Endothelial cell (in vitro differentiated cells): ENCODE measurements at regions not wholly inside any gene's neighbourhood (a gene's known extent, or its start where the extent isn't known, plus 50 kb on each side); places are given as distances from the start of the nearest gene placed in this dataset.

Source experiments
- DNase-seq: peaks from one replicate; pipeline ENCODE4 v3.0.0; 2021; ENCODE audit warnings: low spot score
- H3K27ac Mint-ChIP-seq: one replicate; pipeline ENCODE4 v1.8.0; 2021; ENCODE audit warnings: mixed read lengths, inconsistent platforms; ENCODE audit not compliant: unreplicated experiment
- H3K27me3 Mint-ChIP-seq: one replicate; pipeline ENCODE4 v1.8.0; 2021; ENCODE audit warnings: mild to moderate bottlenecking, moderate library complexity, mixed read lengths, inconsistent platforms; ENCODE audit not compliant: unreplicated experiment
- H3K36me3 Mint-ChIP-seq: one replicate; pipeline ENCODE4 v1.8.0; 2021; ENCODE audit warnings: mild to moderate bottlenecking, low read depth, mixed read lengths, inconsistent platforms; ENCODE audit not compliant: unreplicated experiment
- H3K4me1 Mint-ChIP-seq: one replicate; pipeline ENCODE4 v1.8.0; 2021; ENCODE audit warnings: mild to moderate bottlenecking, mixed read lengths, inconsistent platforms; ENCODE audit not compliant: unreplicated experiment
- H3K4me3 Mint-ChIP-seq: one replicate; pipeline ENCODE4 v1.8.0; 2021; ENCODE audit warnings: mild to moderate bottlenecking, mixed read lengths, inconsistent platforms; ENCODE audit not compliant: unreplicated experiment
- H3K9me3 Mint-ChIP-seq: one replicate; pipeline ENCODE4 v1.8.0; 2021; ENCODE audit warnings: mixed read lengths, inconsistent platforms; ENCODE audit not compliant: unreplicated experiment
- TF ChIP-seq, protein P1 (sequence below): fragments of 200-600 bp; sonication (generic); IDR thresholded peaks from one replicate; pipeline ENCODE4 v1.5.0; 2021; ENCODE audit warnings: antibody characterized with exemption; ENCODE audit not compliant: unreplicated experiment

- Mint-ChIP-seq H3K27me3 (no peaks in the 10 kb centered on the region), H3K4me3 (no peak overlapping the region), H3K36me3 (no peaks in the 10 kb centered on the region), H3K4me1 (peaks cover 16% of the 10 kb centered on the region), H3K9me3 (no peaks in the 10 kb centered on the region), H3K27ac (no peak overlapping the region)
- TF ChIP-seq, protein P1, sequence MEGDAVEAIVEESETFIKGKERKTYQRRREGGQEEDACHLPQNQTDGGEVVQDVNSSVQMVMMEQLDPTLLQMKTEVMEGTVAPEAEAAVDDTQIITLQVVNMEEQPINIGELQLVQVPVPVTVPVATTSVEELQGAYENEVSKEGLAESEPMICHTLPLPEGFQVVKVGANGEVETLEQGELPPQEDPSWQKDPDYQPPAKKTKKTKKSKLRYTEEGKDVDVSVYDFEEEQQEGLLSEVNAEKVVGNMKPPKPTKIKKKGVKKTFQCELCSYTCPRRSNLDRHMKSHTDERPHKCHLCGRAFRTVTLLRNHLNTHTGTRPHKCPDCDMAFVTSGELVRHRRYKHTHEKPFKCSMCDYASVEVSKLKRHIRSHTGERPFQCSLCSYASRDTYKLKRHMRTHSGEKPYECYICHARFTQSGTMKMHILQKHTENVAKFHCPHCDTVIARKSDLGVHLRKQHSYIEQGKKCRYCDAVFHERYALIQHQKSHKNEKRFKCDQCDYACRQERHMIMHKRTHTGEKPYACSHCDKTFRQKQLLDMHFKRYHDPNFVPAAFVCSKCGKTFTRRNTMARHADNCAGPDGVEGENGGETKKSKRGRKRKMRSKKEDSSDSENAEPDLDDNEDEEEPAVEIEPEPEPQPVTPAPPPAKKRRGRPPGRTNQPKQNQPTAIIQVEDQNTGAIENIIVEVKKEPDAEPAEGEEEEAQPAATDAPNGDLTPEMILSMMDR: no peak
- DNase-seq: no peak
Measured at GRCh38 chr2:7448578-7449264, 531.5 kb downstream of the RNF144A start.

DNA sequence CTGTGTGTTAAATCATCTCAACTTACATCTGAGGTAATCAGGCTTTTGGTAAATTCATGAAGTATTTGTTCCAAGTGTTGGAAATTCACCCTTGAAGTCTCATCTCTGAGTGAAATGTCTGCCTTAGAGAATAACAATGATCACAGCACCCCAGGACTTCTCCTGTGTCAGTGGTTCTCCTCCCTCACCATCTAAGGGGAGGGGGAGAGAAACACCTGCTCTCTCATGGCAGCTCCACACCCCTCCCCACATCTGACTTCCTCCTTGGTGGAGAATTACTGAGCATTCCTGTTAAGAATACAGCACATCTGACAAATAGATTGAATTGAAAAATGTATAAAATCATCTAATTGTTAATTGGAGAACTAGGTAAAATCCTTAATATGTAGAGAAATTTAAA is 532.1 kb downstream of the RNF144A start:
- Mint-ChIP-seq H3K9me3 (no peaks in the 10 kb centered on the region), H3K36me3 (no peaks in the 10 kb centered on the region), H3K27ac (no peak overlapping the region), H3K4me1 (peaks cover 16% of the 10 kb centered on the region), H3K27me3 (no peaks in the 10 kb centered on the region), H3K4me3 (no peak overlapping the region)
- TF ChIP-seq, protein P1: no peak
- DNase-seq: no peak

DNA sequence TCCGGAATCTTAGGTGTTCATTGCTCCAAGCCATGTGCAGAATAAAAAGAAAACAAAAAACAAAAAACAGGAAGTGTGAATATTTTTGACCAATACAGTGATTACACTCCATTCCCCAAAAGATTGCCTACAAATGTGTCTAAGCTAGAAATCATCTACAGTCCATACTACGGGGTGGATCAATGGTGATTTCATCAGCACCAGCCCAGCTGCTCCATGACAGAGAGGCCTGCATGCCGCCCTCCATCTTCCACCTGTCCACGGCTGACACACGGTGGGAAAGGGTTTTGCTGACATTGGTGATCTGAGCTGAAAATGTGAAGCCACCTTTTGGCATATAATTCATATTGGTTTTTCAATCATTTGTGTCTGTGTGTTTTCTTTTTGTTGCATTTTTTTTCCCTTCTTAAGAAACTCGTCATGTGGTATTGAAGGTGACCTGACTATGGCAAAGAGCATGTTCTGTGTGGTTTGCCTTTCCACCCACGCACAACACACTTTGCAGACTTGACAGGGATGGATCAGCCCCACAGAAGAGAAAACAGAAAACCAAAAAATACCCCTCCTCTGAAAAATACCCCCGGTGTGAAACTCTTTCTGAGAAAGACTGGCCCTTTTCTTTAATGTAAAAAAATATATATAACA is 533.1 kb downstream of the RNF144A start:
- no peaks in the 10 kb centered on the region for H3K27me3 Mint-ChIP-seq
- H3K4me3 Mint-ChIP-seq: no peak overlapping the region
- no peak for DNase-seq
- TF ChIP-seq, protein P1: no peak
- no peaks in the 10 kb centered on the region for H3K36me3 Mint-ChIP-seq
- H3K27ac Mint-ChIP-seq: no peak overlapping the region
- H3K4me1 Mint-ChIP-seq: peaks cover 16% of the 10 kb centered on the region
- no peaks in the 10 kb centered on the region for H3K9me3 Mint-ChIP-seq

DNA sequence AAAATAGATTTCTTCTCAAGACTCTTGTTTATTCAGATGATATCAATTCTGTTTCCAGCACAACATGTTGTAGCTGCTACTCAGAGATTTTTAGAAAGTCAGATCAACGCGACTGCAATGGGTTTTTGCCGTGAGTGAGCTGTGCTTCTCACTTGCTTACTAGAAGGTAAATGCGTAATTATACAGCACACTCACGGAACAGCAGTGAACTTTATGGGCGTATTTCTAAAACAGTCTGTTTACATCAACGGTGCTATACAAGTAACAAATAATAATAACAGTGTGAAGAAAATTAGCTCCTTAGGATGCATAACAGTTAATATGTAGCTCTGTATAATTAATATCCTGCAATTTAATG is 533.6 kb downstream of the RNF144A start:
- Mint-ChIP-seq H3K4me3 (no peak overlapping the region), H3K27me3 (no peaks in the 10 kb centered on the region), H3K9me3 (no peaks in the 10 kb centered on the region), H3K36me3 (no peaks in the 10 kb centered on the region), H3K27ac (no peak overlapping the region), H3K4me1 (peaks cover 16% of the 10 kb centered on the region)
- TF ChIP-seq, protein P1: no peak
- no peak for DNase-seq
